ENCODE measurements at regions not wholly inside any gene's neighbourhood (a gene's known extent, or its start where the extent isn't known, plus 50 kb on each side); places are given as distances from the start of the nearest gene placed in this dataset.

DNA sequence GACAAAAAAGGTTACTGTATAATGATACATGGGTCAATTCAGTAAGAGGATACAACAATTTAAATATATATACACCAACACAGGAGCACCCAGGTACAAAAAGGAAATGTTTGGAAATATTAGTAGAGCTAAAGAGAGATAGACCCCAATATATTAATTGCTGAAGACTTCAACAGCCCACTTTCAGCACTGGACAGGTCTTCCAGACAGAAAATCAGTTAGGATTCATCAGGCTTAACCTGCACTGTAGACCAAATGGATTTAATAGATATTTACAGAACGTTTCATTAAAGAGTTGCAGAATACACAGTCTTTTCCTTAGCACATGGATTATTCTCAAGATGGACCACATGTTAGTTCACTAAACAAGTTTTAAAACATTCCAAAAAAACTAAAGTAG, 845.9 kb upstream of the GBE1 start:
- H3K9me3 ChIP-seq (replicated peaks in 1 of 2; ENCODE audit: control insufficient read depth in 1 of 2, insufficient read depth in 1 of 2, low read length in 2 of 2), result peaks cover 8 to 17% of the 10 kb centered on the region in 2 donors
- intact Hi-C loops (cut with micrococcal nuclease), result no loop called here
- no peak overlapping the region for H3K9ac ChIP-seq (ENCODE audit: insufficient read depth, low read length, poor library complexity, severe bottlenecking)
- Mint-ChIP-seq H3K9me3 (peaks cover 1 to 10% (median 4%) of the 10 kb centered on the region in 7 donors), H3K27ac (no peak overlapping the region), H3K36me3 (no peaks in the 10 kb centered on the region), H3K4me1 (no peaks in the 10 kb centered on the region), H3K27me3 (ENCODE audit: low read depth in 3 of 3) (no peaks in the 10 kb centered on the region), H3K4me3 (no peak overlapping the region)
- H3K79me2 ChIP-seq (ENCODE audit: insufficient read depth, low read length), result no peaks in the 10 kb centered on the region
- no peak for DNase-seq
- no peak overlapping the region for H3K4me2 ChIP-seq (replicated peaks; ENCODE audit: extremely low read depth, low read length, poor library complexity, severe bottlenecking)
- no peaks in the 10 kb centered on the region for H3K4me1 ChIP-seq (ENCODE audit: control insufficient read depth in 1 of 2, insufficient read depth in 2 of 2, low read length in 2 of 2)
- no peak overlapping the region for H3K4me3 ChIP-seq (replicated peaks in 1 of 3; ENCODE audit: low read depth in 2 of 3, low read length in 3 of 3)
- no peaks in the 10 kb centered on the region for H3K36me3 ChIP-seq (replicated peaks in 1 of 2; ENCODE audit: control insufficient read depth in 1 of 2, insufficient read depth in 2 of 2, low read length in 2 of 2)
- no CpG with 5 or more reads among the region's 1 CpG for WGBS (ENCODE audit: insufficient coverage)
- H3K27me3 ChIP-seq (ENCODE audit: control insufficient read depth in 2 of 2, insufficient read depth in 2 of 2, low read length in 2 of 2), result no peaks in the 10 kb centered on the region
- no peak overlapping the region for H3K27ac ChIP-seq (ENCODE audit: low read depth in 1 of 2, low read length in 2 of 2)
- no peaks in the 10 kb centered on the region for H4K20me1 ChIP-seq (ENCODE audit: insufficient read depth, low read length)
- H2AFZ ChIP-seq (ENCODE audit: insufficient read depth, low read depth, low read length, poor library complexity, severe bottlenecking), result no peak overlapping the region
- TF ChIP-seq, protein P1, sequence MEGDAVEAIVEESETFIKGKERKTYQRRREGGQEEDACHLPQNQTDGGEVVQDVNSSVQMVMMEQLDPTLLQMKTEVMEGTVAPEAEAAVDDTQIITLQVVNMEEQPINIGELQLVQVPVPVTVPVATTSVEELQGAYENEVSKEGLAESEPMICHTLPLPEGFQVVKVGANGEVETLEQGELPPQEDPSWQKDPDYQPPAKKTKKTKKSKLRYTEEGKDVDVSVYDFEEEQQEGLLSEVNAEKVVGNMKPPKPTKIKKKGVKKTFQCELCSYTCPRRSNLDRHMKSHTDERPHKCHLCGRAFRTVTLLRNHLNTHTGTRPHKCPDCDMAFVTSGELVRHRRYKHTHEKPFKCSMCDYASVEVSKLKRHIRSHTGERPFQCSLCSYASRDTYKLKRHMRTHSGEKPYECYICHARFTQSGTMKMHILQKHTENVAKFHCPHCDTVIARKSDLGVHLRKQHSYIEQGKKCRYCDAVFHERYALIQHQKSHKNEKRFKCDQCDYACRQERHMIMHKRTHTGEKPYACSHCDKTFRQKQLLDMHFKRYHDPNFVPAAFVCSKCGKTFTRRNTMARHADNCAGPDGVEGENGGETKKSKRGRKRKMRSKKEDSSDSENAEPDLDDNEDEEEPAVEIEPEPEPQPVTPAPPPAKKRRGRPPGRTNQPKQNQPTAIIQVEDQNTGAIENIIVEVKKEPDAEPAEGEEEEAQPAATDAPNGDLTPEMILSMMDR (IDR thresholded peaks at IDR 0.05), result no peak

DNA sequence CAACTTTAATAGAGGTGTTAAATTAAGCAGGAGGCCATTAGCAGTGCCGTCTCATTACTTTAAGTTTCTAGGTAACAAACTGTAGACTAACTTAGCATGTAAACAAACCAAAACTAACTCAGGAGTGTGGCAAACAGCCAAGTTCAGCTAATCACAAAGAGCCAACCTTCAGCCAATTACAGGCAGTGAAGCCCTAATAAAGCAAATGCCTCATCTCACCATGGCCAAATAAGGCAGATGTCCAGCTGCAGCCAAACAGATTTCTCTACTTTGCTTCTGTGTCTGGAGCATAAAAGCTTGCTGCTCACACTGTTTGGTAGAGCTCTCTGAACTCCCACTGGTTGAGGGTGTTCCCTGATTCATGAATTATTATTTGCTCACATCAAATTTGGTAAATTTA, 835.4 kb upstream of the GBE1 start:
- no peak overlapping the region for H3K9ac ChIP-seq (ENCODE audit: insufficient read depth, low read length, poor library complexity, severe bottlenecking)
- whole genome bisulfite sequencing (ENCODE audit: insufficient coverage), result no CpG with 5 or more reads among the region's 1 CpG
- no peaks in the 10 kb centered on the region for H3K4me1 ChIP-seq (ENCODE audit: control insufficient read depth in 1 of 2, insufficient read depth in 2 of 2, low read length in 2 of 2)
- H3K9me3 Mint-ChIP-seq, result peaks cover 5 to 24% (median 12%) of the 10 kb centered on the region in 7 donors
- H3K36me3 Mint-ChIP-seq, result no peaks in the 10 kb centered on the region
- no peak for DNase-seq
- H3K27me3 ChIP-seq (ENCODE audit: control insufficient read depth in 2 of 2, insufficient read depth in 2 of 2, low read length in 2 of 2), result no peaks in the 10 kb centered on the region
- no peak overlapping the region for H3K27ac Mint-ChIP-seq
- H3K27ac ChIP-seq (ENCODE audit: low read depth in 1 of 2, low read length in 2 of 2), result no peak overlapping the region
- TF ChIP-seq, protein P1 (IDR thresholded peaks at IDR 0.05), result no peak
- no peaks in the 10 kb centered on the region for H4K20me1 ChIP-seq (ENCODE audit: insufficient read depth, low read length)
- no peak overlapping the region for H3K4me3 ChIP-seq (replicated peaks in 1 of 3; ENCODE audit: low read depth in 2 of 3, low read length in 3 of 3)
- H3K36me3 ChIP-seq (replicated peaks in 1 of 2; ENCODE audit: control insufficient read depth in 1 of 2, insufficient read depth in 2 of 2, low read length in 2 of 2), result no peaks in the 10 kb centered on the region
- peaks cover 15 to 28% of the 10 kb centered on the region in 2 donors for H3K9me3 ChIP-seq (replicated peaks in 1 of 2; ENCODE audit: control insufficient read depth in 1 of 2, insufficient read depth in 1 of 2, low read length in 2 of 2)
- intact Hi-C loops (cut with micrococcal nuclease), result no loop called here
- H3K4me2 ChIP-seq (replicated peaks; ENCODE audit: extremely low read depth, low read length, poor library complexity, severe bottlenecking), result no peak overlapping the region
- no peak overlapping the region for H2AFZ ChIP-seq (ENCODE audit: insufficient read depth, low read depth, low read length, poor library complexity, severe bottlenecking)
- H3K27me3 Mint-ChIP-seq (ENCODE audit: low read depth in 3 of 3), result no peaks in the 10 kb centered on the region
- no peaks in the 10 kb centered on the region for H3K79me2 ChIP-seq (ENCODE audit: insufficient read depth, low read length)
- H3K4me1 Mint-ChIP-seq, result no peaks in the 10 kb centered on the region
- H3K4me3 Mint-ChIP-seq, result no peak overlapping the region

All from CD14-positive monocyte (primary cell).